Thyroid gland (tissue), 4 donors: ENCODE measurements at regions not wholly inside any gene's neighbourhood (a gene's known extent, or its start where the extent isn't known, plus 50 kb on each side); places are given as distances from the start of the nearest gene placed in this dataset.

Experiments used
- POLR2A ChIP-seq, 2 donors: fragments of 450-650 bp; IDR thresholded peaks; one replicate each; pipeline ENCODE4 v1.6.1; 2017; ENCODE audit warnings: antibody characterized with exemption in 2 of 2, mild to moderate bottlenecking in 2 of 2, moderate library complexity in 1 of 2
- TF ChIP-seq, protein P1 (sequence below), 6 experiments: fragments of 200-600 bp in 3 of 6; fragments of 450-650 bp in 3 of 6; sonication (generic) in 3 of 6; IDR thresholded peaks; one replicate each; pipeline ENCODE4 v1.5.1; 2016 to 2019; ENCODE audit warnings: antibody characterized with exemption in 6 of 6, mild to moderate bottlenecking in 2 of 6, inconsistent platforms in 1 of 6, moderate library complexity in 1 of 6

DNA sequence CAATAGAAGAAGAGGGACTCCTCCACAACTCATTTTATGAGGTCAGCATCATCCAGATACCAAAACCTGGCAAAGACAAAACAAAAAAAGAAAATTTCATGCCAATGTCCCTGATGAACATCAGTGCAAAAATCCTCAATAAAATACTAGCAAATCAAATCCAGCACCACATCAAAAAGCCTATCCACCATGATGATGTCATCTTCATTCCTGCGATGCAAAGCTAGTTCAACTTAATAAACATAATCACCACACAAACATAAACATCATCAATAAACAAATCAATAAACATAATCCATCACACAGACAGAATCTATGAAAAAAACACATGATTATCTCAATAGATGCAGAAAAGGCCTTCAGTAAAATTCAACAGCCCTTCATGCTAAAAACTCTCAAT is 342.1 kb downstream of the RSL24D1 start:
- TF ChIP-seq, protein P1, sequence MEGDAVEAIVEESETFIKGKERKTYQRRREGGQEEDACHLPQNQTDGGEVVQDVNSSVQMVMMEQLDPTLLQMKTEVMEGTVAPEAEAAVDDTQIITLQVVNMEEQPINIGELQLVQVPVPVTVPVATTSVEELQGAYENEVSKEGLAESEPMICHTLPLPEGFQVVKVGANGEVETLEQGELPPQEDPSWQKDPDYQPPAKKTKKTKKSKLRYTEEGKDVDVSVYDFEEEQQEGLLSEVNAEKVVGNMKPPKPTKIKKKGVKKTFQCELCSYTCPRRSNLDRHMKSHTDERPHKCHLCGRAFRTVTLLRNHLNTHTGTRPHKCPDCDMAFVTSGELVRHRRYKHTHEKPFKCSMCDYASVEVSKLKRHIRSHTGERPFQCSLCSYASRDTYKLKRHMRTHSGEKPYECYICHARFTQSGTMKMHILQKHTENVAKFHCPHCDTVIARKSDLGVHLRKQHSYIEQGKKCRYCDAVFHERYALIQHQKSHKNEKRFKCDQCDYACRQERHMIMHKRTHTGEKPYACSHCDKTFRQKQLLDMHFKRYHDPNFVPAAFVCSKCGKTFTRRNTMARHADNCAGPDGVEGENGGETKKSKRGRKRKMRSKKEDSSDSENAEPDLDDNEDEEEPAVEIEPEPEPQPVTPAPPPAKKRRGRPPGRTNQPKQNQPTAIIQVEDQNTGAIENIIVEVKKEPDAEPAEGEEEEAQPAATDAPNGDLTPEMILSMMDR (IDR thresholded peaks at IDR 0.05) = no peak
- no peak for TF ChIP-seq POLR2A (IDR thresholded peaks at IDR 0.05)
